H54 (cell line): ENCODE measurements at regions not wholly inside any gene's neighbourhood (a gene's known extent, or its start where the extent isn't known, plus 50 kb on each side); places are given as distances from the start of the nearest gene placed in this dataset.

Experiments
- DNase-seq: peaks from one replicate; pipeline ENCODE4 v3.0.0; 2011; ENCODE audit warnings: low spot score, mixed read lengths; ENCODE audit not compliant: insufficient read length
- FAIRE-seq: peaks from 3 replicates; lab custom pipeline; 2011; peaks lifted over from hg19 to GRCh38; lab: Jason Lieb, UNC
- POLR2A ChIP-seq: IDR thresholded peaks from 2 replicates; pipeline ENCODE4 v1.6.1; 2011; ENCODE audit warnings: low read depth, mild to moderate bottlenecking, low read length

DNA sequence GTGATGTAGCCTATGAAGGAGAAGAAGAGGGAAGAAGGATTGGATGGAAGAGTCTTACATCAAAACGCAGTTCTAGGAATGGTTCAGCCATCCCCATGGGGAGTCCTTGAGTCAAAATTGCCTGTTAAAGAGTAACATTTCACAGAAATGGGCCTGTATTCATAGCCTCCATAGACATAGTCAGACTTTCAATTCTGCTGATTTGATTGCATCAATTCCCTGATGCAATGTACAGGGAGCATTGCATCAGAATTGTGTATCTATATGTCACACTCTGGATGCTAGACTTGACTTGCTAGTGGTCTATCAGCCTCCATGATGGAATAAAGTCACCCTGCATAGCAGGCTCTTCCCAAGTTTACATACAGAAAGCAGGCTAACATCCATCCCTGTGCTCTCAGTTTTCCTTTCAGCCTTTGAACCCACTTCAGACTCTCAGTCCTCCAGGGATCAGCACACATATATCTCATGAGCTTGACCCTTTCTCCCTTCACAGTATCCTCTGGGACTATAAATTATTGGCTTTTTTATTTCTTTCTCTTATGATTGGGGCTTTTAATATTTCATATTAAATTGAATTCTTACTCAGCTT lies 1111.7 kb upstream of the B3GALT2 start:
- no peak for DNase-seq
- no peak for FAIRE-seq
- no peak for TF ChIP-seq POLR2A

DNA sequence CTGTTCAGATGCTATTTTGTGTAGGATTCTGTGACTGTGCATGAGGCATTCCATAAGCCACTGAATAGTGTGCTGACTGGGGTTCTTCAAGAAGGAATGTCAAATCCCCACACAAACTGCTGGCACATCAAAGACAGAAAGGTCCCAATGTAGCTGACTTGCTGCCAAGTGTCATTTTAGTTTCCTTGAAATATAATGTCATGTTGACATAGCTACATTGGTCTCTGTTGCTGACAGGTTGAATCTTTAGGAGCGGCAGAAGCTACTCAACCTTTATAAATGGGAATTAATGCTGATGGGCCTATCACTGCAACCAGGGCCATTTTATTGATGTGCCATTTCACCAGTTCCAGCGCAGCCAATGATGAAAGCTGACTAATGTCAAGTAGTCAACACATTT lies 1110.7 kb upstream of the B3GALT2 start:
- no peak for TF ChIP-seq POLR2A
- no peak for DNase-seq
- FAIRE-seq = no peak

DNA sequence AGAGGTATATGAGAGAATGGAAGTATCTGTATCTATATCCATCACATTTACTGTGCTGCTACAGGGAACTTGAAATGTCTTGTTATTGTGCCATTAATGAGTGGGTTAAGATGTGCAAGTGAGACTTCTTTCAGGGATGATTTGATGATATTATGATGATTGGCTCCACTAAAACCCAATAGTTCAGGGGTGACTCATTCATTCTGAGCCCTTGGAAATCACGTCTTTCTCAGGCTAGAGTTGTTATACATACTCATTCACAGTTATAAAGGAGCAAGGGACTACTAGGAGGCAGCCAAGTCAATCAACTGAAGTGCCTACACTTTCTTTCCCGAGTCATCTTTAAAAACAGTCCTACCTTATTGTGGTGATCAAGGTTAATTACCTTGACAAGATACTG lies 1109.8 kb upstream of the B3GALT2 start:
- no peak for FAIRE-seq
- DNase-seq = no peak
- no peak for TF ChIP-seq POLR2A

DNA sequence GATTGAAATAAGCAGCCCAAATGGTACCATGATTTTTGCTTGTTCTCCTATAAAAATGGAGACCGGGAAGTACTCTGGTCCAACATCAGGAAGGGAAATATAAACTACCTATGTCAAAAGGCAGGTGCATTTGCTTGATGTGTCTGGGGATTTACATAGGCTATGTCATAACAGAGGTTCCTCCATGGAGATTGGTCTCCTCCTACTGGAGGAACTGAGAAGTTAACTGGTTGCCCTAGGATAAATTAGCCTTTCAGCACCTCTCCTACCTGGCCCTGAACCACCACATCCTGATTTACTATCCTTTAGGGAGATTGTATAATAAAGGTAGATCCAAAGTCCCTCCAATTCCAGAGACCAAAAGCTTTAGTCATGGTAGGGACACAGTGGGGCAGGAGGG lies 1109.3 kb upstream of the B3GALT2 start:
- DNase-seq (no peak), FAIRE-seq (no peak)
- TF ChIP-seq POLR2A = no peak

DNA sequence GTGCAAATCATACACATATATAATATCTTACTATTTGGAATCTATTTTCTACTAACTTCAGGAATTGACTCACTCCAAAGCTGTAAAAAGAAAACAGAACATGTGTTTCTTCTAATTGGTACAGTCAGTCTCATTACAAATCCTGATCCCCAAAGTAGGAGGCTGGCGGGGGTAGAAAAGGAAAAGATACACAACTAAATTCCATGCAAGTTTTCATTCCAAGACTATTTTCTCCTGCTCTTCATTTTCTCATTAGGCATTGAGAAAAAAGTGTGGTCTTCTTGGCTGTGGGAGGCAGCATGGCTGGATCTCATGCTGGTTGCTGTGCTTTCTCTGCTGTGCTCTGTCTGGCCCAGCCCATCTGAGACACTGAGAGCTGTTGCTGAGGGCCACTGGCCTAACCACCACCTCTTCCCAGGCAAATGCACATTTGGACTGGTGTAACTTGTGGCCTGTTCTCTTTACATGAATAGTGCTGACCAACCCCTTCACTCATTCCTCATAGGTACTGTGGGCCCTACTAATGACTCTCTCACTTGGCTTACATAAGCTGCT lies 1107.5 kb upstream of the B3GALT2 start:
- DNase-seq (no peak), FAIRE-seq (no peak)
- no peak for TF ChIP-seq POLR2A

DNA sequence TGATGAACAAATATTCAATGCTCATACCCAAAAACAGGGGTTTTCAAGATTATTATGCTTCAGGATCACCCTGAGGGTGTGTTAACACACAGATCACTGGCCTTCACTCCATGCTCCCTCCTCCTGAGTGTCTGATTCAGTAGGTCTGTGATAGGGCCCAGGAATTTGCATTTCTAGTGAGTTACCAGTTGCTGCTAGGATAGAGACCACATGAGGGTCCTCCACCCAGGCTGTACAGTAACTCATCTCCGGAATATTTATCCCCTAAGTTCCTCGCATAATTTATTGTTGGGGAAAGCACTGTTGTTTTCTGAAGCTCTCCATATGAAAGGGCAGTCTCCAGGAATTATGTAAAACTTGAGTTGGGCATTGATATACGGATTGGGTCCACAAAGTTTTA lies 1106.6 kb upstream of the B3GALT2 start:
- FAIRE-seq (no peak), DNase-seq (no peak)
- no peak for TF ChIP-seq POLR2A

DNA sequence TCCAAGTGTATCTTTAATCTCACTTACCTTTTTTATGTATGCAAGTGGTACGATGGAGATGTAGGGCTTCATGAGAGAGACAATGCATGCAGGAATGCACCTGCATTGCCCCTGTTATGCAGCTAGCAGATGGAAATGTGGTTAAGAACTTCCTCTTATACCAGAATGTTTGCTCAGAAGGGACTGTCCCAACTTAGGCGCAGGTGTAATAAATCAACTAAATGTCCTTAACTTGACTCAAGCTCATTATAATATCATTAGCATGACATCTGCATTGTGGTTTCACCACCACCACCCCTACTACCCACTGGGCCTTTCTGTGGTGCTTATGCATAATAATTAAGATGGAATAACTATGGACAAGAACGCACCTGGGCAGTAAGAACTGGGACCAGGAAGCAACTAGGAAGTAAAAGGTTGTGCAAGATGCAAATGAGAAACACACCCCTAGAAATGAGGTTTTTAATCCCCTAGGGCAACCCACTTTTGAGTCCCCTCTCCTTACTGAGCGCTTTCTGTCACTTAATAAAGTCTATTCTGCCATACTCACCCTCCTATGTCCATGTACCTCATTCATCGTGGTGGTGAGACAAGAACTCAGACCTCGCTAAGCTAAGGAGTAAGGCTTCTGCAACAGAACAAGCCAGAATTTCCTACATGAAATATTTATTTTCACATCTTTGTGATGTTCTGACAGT lies 1103.3 kb upstream of the B3GALT2 start:
- DNase-seq (no peak), FAIRE-seq (no peak)
- no peak for TF ChIP-seq POLR2A

DNA sequence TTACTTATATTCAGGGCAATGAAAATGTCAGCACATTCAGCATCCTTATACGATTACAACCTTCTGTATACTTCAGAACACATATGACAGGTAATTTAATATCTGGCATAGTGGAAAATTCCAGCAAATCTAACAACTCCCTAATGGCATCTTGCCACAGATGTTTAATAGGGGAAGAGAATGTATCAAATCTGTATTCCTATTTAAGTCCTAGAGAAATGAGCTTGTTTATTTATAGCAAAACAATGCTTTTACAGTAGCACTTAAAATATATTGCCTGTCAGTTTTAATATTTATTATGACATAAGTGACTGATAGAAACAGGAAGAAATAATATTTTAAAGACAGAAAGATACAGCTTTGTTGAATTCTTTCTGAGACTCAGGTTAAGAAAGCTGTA lies 1101.8 kb upstream of the B3GALT2 start:
- DNase-seq (no peak), FAIRE-seq (no peak)
- TF ChIP-seq POLR2A = no peak

DNA sequence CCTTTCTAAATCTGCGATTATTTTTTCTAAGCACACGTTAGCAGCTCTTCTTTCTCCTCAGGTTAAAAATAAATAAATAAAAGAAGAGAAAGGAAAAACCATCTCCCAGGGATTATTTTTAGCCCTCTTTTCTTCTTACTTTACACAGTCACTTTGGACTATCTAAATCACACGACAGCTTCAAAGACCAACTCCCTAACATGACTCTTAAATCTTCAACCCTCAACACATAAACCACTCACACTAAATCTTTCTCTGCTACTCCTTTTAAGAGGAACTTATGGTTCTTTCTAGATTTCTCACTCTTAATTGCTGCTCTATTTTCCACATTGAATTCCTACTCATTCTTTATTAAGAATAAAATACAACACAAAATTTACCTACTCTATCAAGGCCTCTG lies 1095.0 kb upstream of the B3GALT2 start:
- no peak for TF ChIP-seq POLR2A
- DNase-seq (no peak), FAIRE-seq (no peak)

DNA sequence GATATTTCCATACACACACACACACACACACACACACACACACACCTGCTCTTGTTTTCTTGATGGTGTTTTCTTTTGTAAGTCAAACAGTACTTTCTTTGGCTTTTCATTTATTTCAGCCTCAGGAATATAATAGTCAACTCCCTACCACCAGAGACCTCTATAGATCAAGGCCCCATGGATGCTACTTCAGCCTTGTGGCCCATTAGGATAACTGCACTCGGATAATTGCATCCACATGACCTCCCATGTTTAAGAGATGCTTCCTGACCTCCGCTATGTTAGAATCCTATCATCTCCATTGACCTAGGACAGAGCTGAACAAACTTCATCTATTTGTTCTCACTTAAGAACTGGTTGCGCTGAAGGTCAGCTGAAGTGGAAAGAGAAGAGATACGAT lies 1094.0 kb upstream of the B3GALT2 start:
- no peak for FAIRE-seq
- TF ChIP-seq POLR2A = no peak
- DNase-seq = no peak

DNA sequence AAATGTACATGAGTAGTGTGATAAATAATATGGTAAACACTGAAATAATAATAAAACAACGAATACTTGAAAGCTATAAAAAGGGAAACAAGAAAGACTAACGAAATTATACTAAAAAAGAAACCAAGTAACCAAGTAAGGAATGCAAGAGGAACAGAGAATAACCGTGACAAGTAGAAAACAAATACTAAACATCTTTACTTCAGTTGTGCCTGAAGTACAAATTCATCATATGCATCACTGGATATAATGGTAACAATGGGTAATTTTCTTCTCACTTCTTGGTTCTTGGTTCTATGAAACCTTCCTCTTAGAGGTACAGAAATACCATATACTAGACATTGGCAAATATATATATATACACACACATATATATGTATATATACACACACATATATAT lies 1093.6 kb upstream of the B3GALT2 start:
- no peak for FAIRE-seq
- DNase-seq = no peak
- no peak for TF ChIP-seq POLR2A

DNA sequence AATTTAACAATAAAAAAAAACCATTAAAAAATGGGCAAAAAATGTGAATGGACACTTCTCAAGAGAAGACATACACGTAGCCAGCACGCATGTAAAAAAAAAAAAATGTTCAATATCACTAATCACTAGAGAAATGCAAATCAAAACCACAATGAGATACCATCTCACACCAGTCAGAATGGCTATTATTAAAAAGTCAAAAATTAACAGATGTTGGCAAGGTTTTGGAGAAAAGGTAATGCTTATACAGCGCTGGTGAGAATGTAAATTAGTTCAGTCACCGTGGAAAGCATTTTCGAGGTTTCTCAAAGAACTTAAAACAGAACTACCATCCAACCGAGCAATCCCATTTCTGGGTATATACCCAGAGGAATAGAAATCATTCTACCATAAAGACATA lies 1091.5 kb upstream of the B3GALT2 start:
- FAIRE-seq (no peak), DNase-seq (no peak)
- no peak for TF ChIP-seq POLR2A

DNA sequence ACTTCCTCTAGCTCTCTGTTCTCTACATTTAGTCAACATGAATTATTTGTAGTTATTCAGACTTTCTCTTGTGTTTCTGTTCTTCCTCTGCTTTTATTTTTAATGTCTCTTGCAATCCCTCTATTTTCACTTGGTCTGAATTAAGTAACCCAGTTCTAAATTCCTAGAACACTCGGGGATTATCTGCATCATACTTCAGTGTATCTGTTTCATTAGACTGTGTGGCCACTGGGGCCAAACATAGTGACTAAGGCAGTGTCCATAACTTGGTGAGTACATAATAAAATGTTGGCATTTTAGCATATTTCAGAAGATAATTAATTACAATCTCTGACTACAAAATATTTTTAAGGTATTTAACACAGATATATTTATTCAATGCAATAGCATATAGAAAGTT lies 1087.2 kb upstream of the B3GALT2 start:
- TF ChIP-seq POLR2A = no peak
- FAIRE-seq (no peak), DNase-seq (no peak)

DNA sequence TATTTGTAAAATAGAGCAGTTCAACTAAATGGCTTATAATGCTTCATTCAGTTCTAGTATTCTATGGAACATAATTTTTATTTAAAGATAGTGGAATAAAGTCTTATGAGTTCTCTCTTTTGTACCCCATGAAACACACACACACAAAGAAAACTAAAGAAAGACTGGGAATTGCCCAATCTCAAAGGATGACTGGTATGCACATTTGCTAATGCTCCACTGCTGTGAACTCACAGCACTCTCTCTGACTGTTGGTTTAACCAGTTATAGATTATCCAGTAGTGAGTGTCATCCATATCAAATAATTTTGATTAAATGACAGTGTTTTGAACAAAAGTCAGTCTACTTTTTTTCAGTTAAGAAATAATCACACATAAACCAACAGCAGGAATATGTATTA lies 1082.4 kb upstream of the B3GALT2 start:
- DNase-seq = no peak
- TF ChIP-seq POLR2A = no peak
- no peak for FAIRE-seq

DNA sequence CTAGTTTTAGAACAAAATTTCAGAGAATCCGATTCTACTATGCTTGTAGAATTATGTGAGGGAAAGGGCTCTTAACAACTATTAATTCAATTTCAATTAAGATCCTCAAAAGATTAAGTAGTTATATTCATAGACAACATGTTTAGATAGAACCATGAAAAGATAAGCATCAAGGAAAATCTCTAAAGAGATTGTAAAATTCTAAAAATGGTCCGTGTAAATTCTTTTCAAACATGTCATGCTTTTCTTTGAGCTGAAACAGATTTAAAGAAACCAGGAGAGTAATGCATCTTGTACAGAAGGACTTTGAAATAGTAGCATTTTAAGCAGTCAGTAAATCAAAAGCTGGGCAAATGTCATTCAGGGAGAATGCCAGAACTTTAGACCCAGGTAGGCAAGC lies 1080.6 kb upstream of the B3GALT2 start:
- FAIRE-seq (no peak), DNase-seq (no peak)
- TF ChIP-seq POLR2A = no peak
